SH-SY5Y (cell line): ENCODE measurements at regions not wholly inside any gene's neighbourhood (a gene's known extent, or its start where the extent isn't known, plus 50 kb on each side); places are given as distances from the start of the nearest gene placed in this dataset.

Experiments used
- GATA2 ChIP-seq: IDR thresholded peaks from 2 replicates; pipeline ENCODE4 v1.6.1; 2011; ENCODE audit warnings: mild to moderate bottlenecking, low read depth, low read length
- GATA3 ChIP-seq: IDR thresholded peaks from 2 replicates; pipeline ENCODE4 v1.6.1; 2011; ENCODE audit warnings: low read depth, mild to moderate bottlenecking, low read length, moderate library complexity

DNA sequence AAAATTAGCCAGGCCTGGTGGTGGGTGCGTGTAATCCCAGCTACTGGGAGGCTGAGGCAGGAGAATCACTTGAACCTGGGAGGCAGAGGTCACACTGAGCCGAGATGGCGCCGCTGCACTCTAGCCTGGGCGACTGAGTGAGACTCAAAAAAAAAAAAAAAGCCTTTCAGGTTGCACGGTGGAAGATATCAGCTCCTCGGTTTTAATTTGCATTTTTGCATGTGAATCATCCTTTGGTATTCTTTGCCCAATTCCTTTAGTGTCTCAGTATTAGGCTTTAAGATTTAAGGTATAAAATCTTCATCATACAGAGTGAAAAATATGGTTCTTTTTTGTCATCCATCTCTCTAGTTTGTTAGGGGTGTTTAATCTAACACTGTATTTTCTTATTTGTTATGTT lies 173.6 kb upstream of the S1PR3 start:
- TF ChIP-seq GATA2 = no peak
- no peak for TF ChIP-seq GATA3
